HepG2 (cell line): ENCODE measurements at regions not wholly inside any gene's neighbourhood (a gene's known extent, or its start where the extent isn't known, plus 50 kb on each side); places are given as distances from the start of the nearest gene placed in this dataset.

Experiments used
- ATAC-seq: fragments of 200-7000 bp; cut with Tn5 transposase; 3 replicates; pipeline ENCODE4 v1.9.1; 2020; ENCODE audit warnings: mild to moderate bottlenecking, moderate library complexity
- BruUV-seq: library from RNA; stranded (reverse); fragments of 400-500 nt; replicated peaks from 2 replicates; lab custom pipeline; 2021; lab: Mats Ljungman, UMichigan
- CTCF ChIA-PET: fragments of 300-600 bp; formaldehyde crosslinking; extraction: SDS; loops from one replicate; lab custom pipeline; 2021; ENCODE audit warnings: low total read pairs, inconsistent platforms, low intra/inter-chr PET ratio; lab: Yijun Ruan, JAX
- POLR2A ChIA-PET: fragments of 350-600 bp; sonication (Branson Sonifier 250); formaldehyde crosslinking; loops from one replicate; lab custom pipeline; 2020; ENCODE audit warnings: antibody characterized with exemption, inconsistent platforms; lab: Yijun Ruan, JAX
- DNase-seq: peaks from one replicate; pipeline ENCODE4 v3.0.0-alpha.2; 2015; ENCODE audit warnings: low spot score
- FAIRE-seq: peaks from 3 replicates; lab custom pipeline; 2011; peaks lifted over from hg19 to GRCh38; lab: Jason Lieb, UNC
- H2AFZ ChIP-seq: one replicate; pipeline ENCODE4 v1.6.1; 2011; ENCODE audit warnings: low read length, inconsistent platforms
- H3K27ac ChIP-seq: fragments of 300-600 bp; 3 replicates; pipeline ENCODE4 v1.8.0; 2011; ENCODE audit warnings: mixed run types, mild to moderate bottlenecking, mixed read lengths, low read length, inconsistent platforms; ENCODE audit not compliant: insufficient read depth; ENCODE audit errors: extremely low read length
- H3K27me3 ChIP-seq, 2 experiments: fragments of 200-600 bp in 1 of 2; 2 replicates in 1 of 2; 3 replicates in 1 of 2; pipeline versions ENCODE4 v1.6.0 to v1.8.0; 2011; ENCODE audit warnings: low read length in 2 of 2, mild to moderate bottlenecking in 2 of 2, moderate library complexity in 2 of 2, inconsistent platforms in 1 of 2; ENCODE audit not compliant: insufficient read depth in 2 of 2, control insufficient read depth in 1 of 2
- H3K36me3 ChIP-seq, 2 experiments: fragments of 200-600 bp in 1 of 2; replicated peaks in 1 of 2; 2 replicates in 1 of 2; 3 replicates in 1 of 2; pipeline versions ENCODE4 v1.5.1 to v1.8.0; 2011; ENCODE audit warnings: low read length in 2 of 2, inconsistent platforms in 1 of 2; ENCODE audit not compliant: insufficient read depth in 2 of 2, control insufficient read depth in 1 of 2
- H3K4me1 ChIP-seq: 2 replicates; pipeline ENCODE4 v1.5.1; 2012; ENCODE audit warnings: low read length, inconsistent platforms; ENCODE audit not compliant: insufficient read depth
- H3K4me2 ChIP-seq: 2 replicates; pipeline ENCODE4 v1.6.0; 2011; ENCODE audit warnings: low read depth, low read length, inconsistent platforms
- H3K4me3 ChIP-seq, 3 experiments: fragments of 200-600 bp in 1 of 3; sonication (generic), shearing (Covaris generic) in 1 of 3; replicated peaks in 1 of 3; 2 replicates each; pipeline ENCODE4 v1.5.1; 2011 to 2016; ENCODE audit warnings: low read length in 3 of 3, inconsistent platforms in 2 of 3, low read depth in 2 of 3, mild to moderate bottlenecking in 2 of 3, control low read depth in 1 of 3, mixed read lengths in 1 of 3; ENCODE audit not compliant: insufficient read depth in 1 of 3
- H3K79me2 ChIP-seq: one replicate; pipeline ENCODE4 v1.6.1; 2011; ENCODE audit warnings: low read length, inconsistent platforms; ENCODE audit not compliant: insufficient read depth
- H3K9ac ChIP-seq: 2 replicates; pipeline ENCODE4 v1.6.0; 2011; ENCODE audit warnings: mild to moderate bottlenecking, low read depth, low read length, inconsistent platforms; ENCODE audit not compliant: insufficient read depth
- H3K9me3 ChIP-seq: 2 replicates; pipeline ENCODE4 v1.5.1; 2012; ENCODE audit warnings: mild to moderate bottlenecking, low read length
- H4K20me1 ChIP-seq: 2 replicates; pipeline ENCODE4 v1.6.0; 2011; ENCODE audit warnings: inconsistent platforms, mild to moderate bottlenecking, low read length, moderate library complexity; ENCODE audit not compliant: insufficient read depth
- FUBP1 ChIP-seq: sonication (generic); formaldehyde crosslinking; IDR thresholded peaks from 2 replicates; pipeline ENCODE4 v1.5.1; 2020; ENCODE audit warnings: missing genetic modification reagents, mild to moderate bottlenecking, borderline replicate concordance
- TAF15 ChIP-seq: fragments of 200-400 bp; formaldehyde crosslinking; IDR thresholded peaks from one replicate; pipeline ENCODE4 v1.6.1; 2018; ENCODE audit warnings: mild to moderate bottlenecking, low read depth, low read length; ENCODE audit not compliant: poor library complexity, severe bottlenecking
- WGBS: methylation state at CpG from one replicate; pipeline ENCODE4 v1.1.6; 2017; ENCODE audit warnings: low lambda C conversion rate; 5-methylcytosine and 5-hydroxymethylcytosine counted together
- in situ Hi-C: cut with HindIII; loops from 2 replicates; pipeline ENCODE4 v1.10.0; 2017; ENCODE audit warnings: low pct_unique_long_range_greater_than_20kb; ENCODE audit not compliant: extremely low pct_ligation_motif_present
- intact Hi-C: fragments of 100-400 bp; cut with micrococcal nuclease; formaldehyde crosslinking; loops from one replicate; pipeline ENCODE4 v1.10.0; 2022; ENCODE audit not compliant: unreplicated experiment
- TF ChIP-seq, protein P1 (sequence below): sonication (generic); formaldehyde crosslinking; IDR thresholded peaks from 2 replicates; pipeline ENCODE4 v1.4.0; 2020; ENCODE audit warnings: missing genetic modification reagents

GRCh38 chr16:86964796-86965241 is 352.4 kb downstream of the C16orf95 start (continued):
- TF ChIP-seq FUBP1 (CRISPR knock-in tag): no peak

DNA sequence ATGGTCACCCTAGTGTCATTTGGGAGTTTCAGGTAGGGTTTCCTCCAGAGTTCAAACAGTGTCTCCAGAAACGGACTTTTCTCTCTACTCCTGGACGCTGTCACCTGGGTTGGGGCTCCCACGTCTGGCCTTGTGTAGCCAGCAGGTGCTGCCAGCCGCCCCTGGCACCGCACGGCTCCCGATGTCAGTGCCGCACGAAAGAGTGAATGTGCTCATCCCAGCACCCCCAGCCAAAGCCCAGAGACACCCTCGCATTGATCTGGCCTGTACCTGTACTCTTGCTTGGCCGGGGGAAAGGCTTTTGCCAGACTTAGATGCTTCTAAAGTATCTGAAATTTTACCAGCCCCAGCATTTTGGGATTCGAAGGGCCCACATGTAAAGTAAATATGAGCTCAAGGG is 351.9 kb downstream of the C16orf95 start:
- Histone ChIP-seq H3K27ac (no peak overlapping the region), H3K9ac (no peak overlapping the region), H3K4me2 (no peak overlapping the region), H3K36me3 (no peaks in the 10 kb centered on the region), H3K9me3 (no peaks in the 10 kb centered on the region), H2AFZ (no peak overlapping the region), H4K20me1 (no peaks in the 10 kb centered on the region; the same call in 1 of the 2 replicates), H3K79me2 (no peaks in the 10 kb centered on the region), H3K4me1 (no peaks in the 10 kb centered on the region), H3K27me3 (peaks cover 5 to 73% of the 10 kb centered on the region in 2 experiments; a peak in 4 of 5 replicates), H3K4me3 (no peak overlapping the region)
- intact Hi-C loops: no loop called here
- DNase-seq (no peak), ATAC-seq (no peak), FAIRE-seq (no peak)
- ChIA-PET CTCF (no interaction called here), POLR2A (no interaction called here)
- WGBS: 46% methylated on average over 12 of the region's 12 CpGs
- no peak for TF ChIP-seq TAF15
- TF ChIP-seq, protein P1, sequence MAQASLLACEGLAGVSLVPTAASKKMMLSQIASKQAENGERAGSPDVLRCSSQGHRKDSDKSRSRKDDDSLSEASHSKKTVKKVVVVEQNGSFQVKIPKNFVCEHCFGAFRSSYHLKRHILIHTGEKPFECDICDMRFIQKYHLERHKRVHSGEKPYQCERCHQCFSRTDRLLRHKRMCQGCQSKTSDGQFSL: no peak
- in situ Hi-C loops: no loop called here
- BruUV-seq: no TSS peak
